ENCODE measurements at regions not wholly inside any gene's neighbourhood (a gene's known extent, or its start where the extent isn't known, plus 50 kb on each side); places are given as distances from the start of the nearest gene placed in this dataset.
"Not testable (repeated sequence)": the region's sequence is repeated elsewhere in the genome, so short reads cannot be mapped to it uniquely, and the experiment has no call there.

- no peak for DNase-seq (ENCODE audit: extremely low read depth in 1 of 2, low read depth in 1 of 2)
Observed at GRCh38 chr7:51645255-51645654, 328.6 kb upstream of the COBL start.

GRCh38 chr7:51644216-51644615 is 327.6 kb upstream of the COBL start:
- no peak for DNase-seq (ENCODE audit: extremely low read depth in 1 of 2, low read depth in 1 of 2)

- DNase-seq (ENCODE audit: extremely low read depth in 1 of 2, low read depth in 1 of 2): no peak
Observed at GRCh38 chr7:51640841-51641240, 324.2 kb upstream of the COBL start.

- DNase-seq (ENCODE audit: extremely low read depth in 1 of 2, low read depth in 1 of 2): no peak
Observed at GRCh38 chr7:51639661-51640334, 323.2 kb upstream of the COBL start.

- no peak for DNase-seq (ENCODE audit: extremely low read depth in 1 of 2, low read depth in 1 of 2)
Observed at GRCh38 chr7:51636503-51636902, 319.9 kb upstream of the COBL start.

GRCh38 chr7:51635775-51636174 is 319.2 kb upstream of the COBL start:
- DNase-seq (ENCODE audit: extremely low read depth in 1 of 2, low read depth in 1 of 2): no peak

GRCh38 chr7:51634538-51634937 is 317.9 kb upstream of the COBL start:
- DNase-seq (ENCODE audit: extremely low read depth in 1 of 2, low read depth in 1 of 2): no peak

GRCh38 chr7:51634025-51634424 is 317.4 kb upstream of the COBL start:
- DNase-seq (ENCODE audit: extremely low read depth in 1 of 2, low read depth in 1 of 2): no peak

GRCh38 chr7:51633596-51633995 is 317.0 kb upstream of the COBL start:
- no peak for DNase-seq (ENCODE audit: extremely low read depth in 1 of 2, low read depth in 1 of 2)

GRCh38 chr7:51633006-51633405 is 316.4 kb upstream of the COBL start:
- DNase-seq (ENCODE audit: extremely low read depth in 1 of 2, low read depth in 1 of 2): no peak

GRCh38 chr7:51630933-51631332 is 314.3 kb upstream of the COBL start:
- no peak for DNase-seq (ENCODE audit: extremely low read depth in 1 of 2, low read depth in 1 of 2)

GRCh38 chr7:51629206-51629605 is 312.6 kb upstream of the COBL start:
- DNase-seq (ENCODE audit: extremely low read depth in 1 of 2, low read depth in 1 of 2): no peak

GRCh38 chr7:51621956-51622355 is 305.3 kb upstream of the COBL start:
- no peak for DNase-seq (ENCODE audit: extremely low read depth in 1 of 2, low read depth in 1 of 2)

GRCh38 chr7:51620706-51621105 is 304.1 kb upstream of the COBL start:
- no peak for DNase-seq (ENCODE audit: extremely low read depth in 1 of 2, low read depth in 1 of 2)

GRCh38 chr7:51619880-51620279 is 303.3 kb upstream of the COBL start:
- DNase-seq (ENCODE audit: extremely low read depth in 1 of 2, low read depth in 1 of 2): no peak

GRCh38 chr7:51617686-51618085 is 301.1 kb upstream of the COBL start:
- DNase-seq (ENCODE audit: extremely low read depth in 1 of 2, low read depth in 1 of 2): no peak

GRCh38 chr7:51613911-51614357 is 297.3 kb upstream of the COBL start:
- no peak for DNase-seq (ENCODE audit: extremely low read depth in 1 of 2, low read depth in 1 of 2)

- no peak for DNase-seq (ENCODE audit: extremely low read depth in 1 of 2, low read depth in 1 of 2)
Observed at GRCh38 chr7:51611937-51612336, 295.3 kb upstream of the COBL start.

- no peak for DNase-seq (ENCODE audit: extremely low read depth in 1 of 2, low read depth in 1 of 2)
Observed at GRCh38 chr7:51607447-51607846, 290.8 kb upstream of the COBL start.

GRCh38 chr7:51606601-51607154 is 290.1 kb upstream of the COBL start:
- DNase-seq (ENCODE audit: extremely low read depth in 1 of 2, low read depth in 1 of 2): no peak

GRCh38 chr7:51602376-51602775 is 285.8 kb upstream of the COBL start:
- no peak for DNase-seq (ENCODE audit: extremely low read depth in 1 of 2, low read depth in 1 of 2)

- DNase-seq (ENCODE audit: extremely low read depth in 1 of 2, low read depth in 1 of 2): no peak
Observed at GRCh38 chr7:51601461-51601860, 284.9 kb upstream of the COBL start.

- DNase-seq (ENCODE audit: extremely low read depth in 1 of 2, low read depth in 1 of 2): not testable (repeated sequence)
Observed at GRCh38 chr7:51599935-51600334, 283.3 kb upstream of the COBL start.
